Suppressor macrophage treated with lipopolysaccharide for 1 hour (primary cell): ENCODE measurements at regions not wholly inside any gene's neighbourhood (a gene's known extent, or its start where the extent isn't known, plus 50 kb on each side); places are given as distances from the start of the nearest gene placed in this dataset.

Source experiments
- DNase-seq, 3 donors: peaks; one replicate each; pipeline ENCODE4 v3.0.0-alpha.2; 2020 to 2022

- DNase-seq = peak; percentile 44 to 54 (median 47)
Observed at GRCh38 chr22:44366372-44367300, 53.9 kb upstream of the SHISAL1 start.

DNA sequence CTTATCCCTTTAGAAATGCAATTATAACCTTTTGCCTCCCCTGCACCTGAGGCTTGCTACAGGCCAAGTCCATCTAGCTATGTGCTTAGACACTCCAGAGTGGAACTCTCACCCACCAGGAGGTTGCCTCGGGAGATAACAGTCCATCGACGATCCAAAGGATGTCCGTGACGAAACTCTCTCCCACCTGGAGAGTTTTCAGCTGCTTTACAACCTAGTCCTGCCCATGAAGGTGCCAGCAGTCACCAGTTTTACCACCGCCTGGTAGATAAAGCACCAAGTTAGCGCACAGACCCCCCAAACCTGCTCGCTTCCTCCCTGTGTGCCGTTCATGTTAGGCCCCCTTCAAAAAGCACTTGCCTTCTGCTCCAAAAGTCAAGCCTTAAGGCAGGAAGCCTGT, 53.1 kb upstream of the SHISAL1 start:
- no peak for DNase-seq

DNA sequence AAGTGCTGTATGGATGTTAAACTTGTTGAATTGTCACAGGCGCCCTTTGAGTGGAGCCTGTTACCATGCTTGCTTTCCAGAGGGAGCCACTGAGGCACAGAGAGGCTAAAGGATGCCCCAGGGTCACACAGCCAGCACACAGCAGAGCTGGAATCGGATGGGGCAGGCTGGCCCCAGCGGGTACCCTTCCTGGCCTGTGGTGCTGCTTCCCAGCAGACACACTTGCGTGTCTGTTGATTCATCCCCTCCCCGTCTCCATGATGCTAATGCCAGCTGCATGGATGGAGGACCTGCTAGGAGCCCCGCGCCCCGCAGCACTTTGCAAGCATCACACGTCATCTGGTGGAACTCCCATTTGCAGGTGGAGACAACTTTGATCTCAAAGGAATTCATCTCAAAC, 52.4 kb upstream of the SHISAL1 start:
- DNase-seq = no peak

GRCh38 chr22:44364751-44365130, 52.0 kb upstream of the SHISAL1 start:
- no peak for DNase-seq

- DNase-seq = no peak
Observed at GRCh38 chr22:44363980-44364750, 51.4 kb upstream of the SHISAL1 start.

GRCh38 chr22:44363013-44363979, 50.5 kb upstream of the SHISAL1 start:
- DNase-seq = no peak

GRCh38 chr22:44362249-44363012, 49.7 kb upstream of the SHISAL1 start:
- no peak for DNase-seq
